Fibroblast of villous mesenchyme (primary cell): ENCODE measurements at regions not wholly inside any gene's neighbourhood (a gene's known extent, or its start where the extent isn't known, plus 50 kb on each side); places are given as distances from the start of the nearest gene placed in this dataset.
A peak's percentile ranks its signal among the peaks of the same experiment; 100 is the strongest.

ENCODE experiments used
- DNase-seq: peaks from one replicate; pipeline ENCODE4 v3.0.0-alpha.2; 2010; ENCODE audit warnings: low read depth
- H3K4me3 ChIP-seq: 2 replicates; pipeline ENCODE4 v1.5.1; 2011; ENCODE audit warnings: low read depth, mild to moderate bottlenecking, low read length
- TF ChIP-seq, protein P1 (sequence below): IDR thresholded peaks from 2 replicates; pipeline ENCODE4 v1.5.1; 2012; ENCODE audit warnings: low read depth, mild to moderate bottlenecking, low read length; ENCODE audit not compliant: insufficient read depth

DNA sequence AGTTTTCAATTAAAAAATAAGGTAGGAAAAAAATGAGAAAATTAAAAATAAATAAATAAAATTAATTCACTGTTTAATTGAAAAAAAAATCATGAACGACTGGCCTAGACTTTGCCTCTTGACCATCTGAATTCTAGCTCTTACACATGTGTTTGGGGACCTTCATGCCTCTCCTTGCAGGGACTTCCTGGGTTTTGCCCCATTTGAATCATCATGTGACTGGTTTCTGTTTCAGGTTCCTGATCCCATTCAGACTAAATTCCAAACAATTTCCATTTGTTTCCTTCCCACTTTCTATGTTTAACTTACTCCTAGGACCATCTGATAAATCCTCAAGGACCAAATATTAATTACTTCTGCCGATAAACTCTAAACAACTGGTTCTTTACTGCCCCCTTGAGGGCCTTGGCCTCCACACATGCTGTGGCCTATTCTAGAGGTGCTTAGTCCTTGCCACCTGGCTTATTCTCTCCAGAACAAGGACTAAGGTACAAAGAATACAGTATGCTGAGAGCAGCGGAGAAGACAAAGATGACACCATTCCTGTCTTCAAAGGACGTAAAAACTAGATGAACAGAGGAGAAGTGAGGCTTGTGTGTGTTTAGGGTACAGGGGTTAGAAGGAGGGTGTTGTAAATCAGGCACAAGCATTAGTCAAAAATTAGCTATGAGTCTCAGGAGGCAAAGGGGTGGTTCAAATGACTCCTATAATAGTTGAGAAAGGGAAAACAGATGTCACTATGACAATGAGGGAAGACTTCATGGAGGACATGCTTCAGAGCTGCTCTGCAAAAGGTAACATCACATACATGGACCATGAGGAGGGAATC lies 125.8 kb upstream of the AVPR1A start:
- H3K4me3 ChIP-seq = no peak overlapping the region
- peak; percentile 31 for DNase-seq
- TF ChIP-seq, protein P1, sequence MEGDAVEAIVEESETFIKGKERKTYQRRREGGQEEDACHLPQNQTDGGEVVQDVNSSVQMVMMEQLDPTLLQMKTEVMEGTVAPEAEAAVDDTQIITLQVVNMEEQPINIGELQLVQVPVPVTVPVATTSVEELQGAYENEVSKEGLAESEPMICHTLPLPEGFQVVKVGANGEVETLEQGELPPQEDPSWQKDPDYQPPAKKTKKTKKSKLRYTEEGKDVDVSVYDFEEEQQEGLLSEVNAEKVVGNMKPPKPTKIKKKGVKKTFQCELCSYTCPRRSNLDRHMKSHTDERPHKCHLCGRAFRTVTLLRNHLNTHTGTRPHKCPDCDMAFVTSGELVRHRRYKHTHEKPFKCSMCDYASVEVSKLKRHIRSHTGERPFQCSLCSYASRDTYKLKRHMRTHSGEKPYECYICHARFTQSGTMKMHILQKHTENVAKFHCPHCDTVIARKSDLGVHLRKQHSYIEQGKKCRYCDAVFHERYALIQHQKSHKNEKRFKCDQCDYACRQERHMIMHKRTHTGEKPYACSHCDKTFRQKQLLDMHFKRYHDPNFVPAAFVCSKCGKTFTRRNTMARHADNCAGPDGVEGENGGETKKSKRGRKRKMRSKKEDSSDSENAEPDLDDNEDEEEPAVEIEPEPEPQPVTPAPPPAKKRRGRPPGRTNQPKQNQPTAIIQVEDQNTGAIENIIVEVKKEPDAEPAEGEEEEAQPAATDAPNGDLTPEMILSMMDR = peak; percentile 65

DNA sequence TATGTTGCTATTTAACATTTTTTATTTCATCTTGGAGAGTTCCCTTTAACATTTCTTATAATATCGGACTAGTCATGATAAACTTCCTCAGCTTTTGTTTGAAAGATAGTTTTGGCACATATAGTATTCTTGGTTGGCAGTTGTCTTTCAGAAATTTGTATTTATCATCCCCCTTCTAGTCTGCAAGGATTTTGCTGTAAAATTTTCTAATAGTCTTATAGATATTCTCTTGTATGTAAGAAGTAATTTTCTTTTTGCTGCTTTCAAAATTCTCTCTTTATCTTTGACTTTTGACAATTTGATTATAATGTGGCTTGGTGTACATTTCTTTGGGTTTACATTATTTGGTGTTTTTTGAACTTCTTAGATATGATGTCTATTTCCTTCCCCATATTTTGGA lies 116.0 kb upstream of the AVPR1A start:
- no peak overlapping the region for H3K4me3 ChIP-seq
- no peak for DNase-seq
- TF ChIP-seq, protein P1 = no peak

DNA sequence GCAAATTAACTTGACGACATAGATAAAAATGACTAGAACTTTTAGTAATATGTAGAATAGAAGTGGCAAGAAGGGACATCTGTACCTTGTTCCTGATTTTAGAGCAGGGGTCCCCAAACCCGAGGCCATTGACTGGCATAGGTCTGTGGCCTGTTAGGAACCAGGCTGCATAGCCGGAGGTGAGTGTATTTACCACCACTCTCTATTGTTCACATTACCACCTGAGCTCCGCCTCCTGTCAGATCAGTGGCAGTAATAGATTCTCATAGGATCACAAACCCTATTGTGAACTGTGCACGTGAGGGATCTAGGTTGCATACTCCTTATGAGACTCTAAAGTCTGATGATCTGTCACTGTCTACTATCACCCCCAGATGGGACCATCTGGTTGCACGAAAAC lies 113.6 kb upstream of the AVPR1A start:
- no peak overlapping the region for H3K4me3 ChIP-seq
- TF ChIP-seq, protein P1 = no peak
- no peak for DNase-seq

DNA sequence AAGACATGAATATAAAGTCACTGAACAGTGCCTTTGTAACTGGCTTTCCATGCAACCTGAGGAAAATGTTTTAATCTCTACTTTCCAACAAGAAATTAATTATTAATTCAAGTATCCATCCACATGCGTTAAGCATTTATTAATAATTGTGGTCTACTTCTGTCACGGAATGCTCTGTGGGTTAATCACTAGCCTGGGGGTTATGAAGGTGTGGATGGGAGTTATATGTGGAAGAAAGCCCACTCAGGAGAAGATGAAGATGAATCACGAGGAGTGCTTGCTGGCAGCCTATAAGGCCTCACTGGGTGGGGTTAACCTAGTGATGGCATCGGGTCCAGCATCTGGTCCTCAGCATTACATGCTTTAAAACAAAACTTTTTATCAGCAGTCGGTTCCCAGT lies 99.5 kb upstream of the AVPR1A start:
- TF ChIP-seq, protein P1 = no peak

DNA sequence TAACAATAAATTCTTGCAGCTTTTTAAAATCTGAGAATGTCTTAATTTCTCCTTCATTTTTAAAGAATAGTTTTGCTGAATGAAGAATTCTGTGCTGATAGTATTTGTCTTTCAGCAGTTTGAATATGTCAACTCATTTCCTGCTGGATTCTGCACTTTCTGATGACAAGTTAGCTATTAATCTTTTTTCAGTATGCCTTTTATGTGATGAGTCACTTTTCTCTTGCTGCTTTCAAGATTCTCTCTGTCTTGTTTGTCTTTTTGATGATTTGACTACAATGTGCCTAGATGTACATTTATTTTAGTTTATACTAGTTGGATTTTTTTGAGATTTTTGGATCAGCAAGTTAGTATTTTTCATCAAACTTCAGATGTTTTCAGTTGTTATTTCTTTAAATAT lies 87.9 kb upstream of the AVPR1A start:
- no peak overlapping the region for H3K4me3 ChIP-seq
- DNase-seq = no peak
- TF ChIP-seq, protein P1 = no peak

More for the DNA sequence above, 99.5 kb upstream of the AVPR1A start:
- DNase-seq = no peak
- no peak overlapping the region for H3K4me3 ChIP-seq

DNA sequence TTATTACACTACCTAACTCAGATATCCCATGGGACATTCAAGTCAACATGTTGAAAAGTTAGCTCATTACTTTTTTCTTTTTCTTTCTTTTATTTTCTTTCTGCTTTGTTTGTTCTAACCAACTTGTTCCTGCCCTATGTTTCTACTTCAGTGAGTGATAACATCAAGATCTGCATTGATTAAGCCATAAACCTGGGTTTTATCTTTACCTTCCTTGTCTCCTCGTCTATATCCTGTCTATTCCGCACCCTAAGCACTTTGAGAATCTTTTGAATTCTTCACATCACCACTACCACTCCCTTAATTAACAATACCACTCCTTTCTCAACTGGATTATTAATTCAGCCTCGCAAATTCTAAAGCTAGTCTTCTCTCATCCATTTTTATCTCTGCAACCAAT lies 81.9 kb upstream of the AVPR1A start:
- TF ChIP-seq, protein P1 = no peak
- no peak overlapping the region for H3K4me3 ChIP-seq
- no peak for DNase-seq

DNA sequence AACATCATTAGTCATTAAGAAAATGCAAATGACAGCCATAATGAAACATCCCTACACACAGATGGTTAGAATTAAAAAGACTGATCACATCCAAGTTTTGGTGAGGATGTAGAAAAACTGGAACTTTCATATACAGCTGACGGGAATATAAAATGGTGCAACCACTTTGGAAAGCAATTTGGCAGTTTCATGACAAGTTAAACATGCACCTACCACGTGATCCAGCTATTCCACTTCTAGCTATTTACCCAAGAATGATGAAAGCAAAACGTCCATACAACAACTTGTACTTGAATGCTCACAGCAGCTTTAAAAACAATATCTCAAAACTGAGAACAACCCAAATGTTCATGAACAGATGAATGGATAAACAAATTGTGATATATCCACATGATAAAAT lies 77.9 kb upstream of the AVPR1A start:
- H3K4me3 ChIP-seq = no peak overlapping the region
- DNase-seq = no peak
- TF ChIP-seq, protein P1 = no peak
